Neural progenitor cell (in vitro differentiated cells): ENCODE measurements at regions not wholly inside any gene's neighbourhood (a gene's known extent, or its start where the extent isn't known, plus 50 kb on each side); places are given as distances from the start of the nearest gene placed in this dataset.

Experiments
- DNase-seq: peaks from one replicate; pipeline ENCODE4 v3.0.0-alpha.2; 2016; ENCODE audit warnings: low spot score
- H2AFZ ChIP-seq: fragments of 200-600 bp; sonication (generic); replicated peaks from 2 replicates; pipeline ENCODE4 v1.6.1; 2016; ENCODE audit warnings: antibody characterized with exemption
- H3F3A ChIP-seq: fragments of 200-600 bp; sonication (generic); 2 replicates; pipeline ENCODE4 v1.6.1; 2016; ENCODE audit warnings: antibody characterized with exemption, low read depth
- H3K27ac ChIP-seq: fragments of 200-600 bp; sonication (generic); 2 replicates; pipeline ENCODE4 v1.5.1; 2016; ENCODE audit warnings: mild to moderate bottlenecking
- H3K27me3 ChIP-seq: fragments of 200-600 bp; sonication (generic); 2 replicates; pipeline ENCODE4 v1.6.1; 2016; ENCODE audit warnings: mild to moderate bottlenecking, moderate library complexity
- H3K36me3 ChIP-seq: fragments of 200-600 bp; sonication (generic); 2 replicates; pipeline ENCODE4 v1.5.1; 2016
- H3K4me1 ChIP-seq: fragments of 200-600 bp; sonication (generic); 2 replicates; pipeline ENCODE4 v1.6.1; 2016; ENCODE audit warnings: mixed run types
- H3K4me2 ChIP-seq: fragments of 200-600 bp; sonication (generic); 2 replicates; pipeline ENCODE4 v1.6.1; 2016
- H3K4me3 ChIP-seq: fragments of 200-600 bp; sonication (generic); 2 replicates; pipeline ENCODE4 v1.5.1; 2016
- H3K79me2 ChIP-seq: fragments of 200-600 bp; sonication (generic); 2 replicates; pipeline ENCODE4 v1.6.1; 2016; ENCODE audit warnings: low read depth
- H3K9ac ChIP-seq: fragments of 200-600 bp; sonication (generic); 2 replicates; pipeline ENCODE4 v1.6.1; 2016
- H3K9me3 ChIP-seq: fragments of 200-600 bp; sonication (generic); 2 replicates; pipeline ENCODE4 v1.5.1; 2016; ENCODE audit warnings: low read depth
- H4K20me1 ChIP-seq: fragments of 200-600 bp; sonication (generic); 2 replicates; pipeline ENCODE4 v1.6.1; 2016; ENCODE audit warnings: low read depth
- H3K27ac Mint-ChIP-seq: 3 replicates; pipeline ENCODE4 v1.8.0; 2021; ENCODE audit warnings: mixed read lengths
- H3K27me3 Mint-ChIP-seq: 2 replicates; pipeline ENCODE4 v1.8.0; 2022; ENCODE audit warnings: low read depth, mild to moderate bottlenecking, inconsistent platforms, moderate library complexity, mixed read lengths; ENCODE audit not compliant: insufficient read depth
- H3K36me3 Mint-ChIP-seq: 3 replicates; pipeline ENCODE4 v1.8.0; 2021; ENCODE audit warnings: mixed read lengths
- H3K4me1 Mint-ChIP-seq: 3 replicates; pipeline ENCODE4 v1.8.0; 2021; ENCODE audit warnings: mixed read lengths
- H3K4me3 Mint-ChIP-seq: 3 replicates; pipeline ENCODE4 v1.8.0; 2021; ENCODE audit warnings: mild to moderate bottlenecking, moderate library complexity, mixed read lengths
- H3K9me3 Mint-ChIP-seq: 3 replicates; pipeline ENCODE4 v1.8.0; 2020; ENCODE audit warnings: mixed read lengths
- CTCF ChIP-seq: fragments of 200-600 bp; sonication (generic); IDR thresholded peaks from 2 replicates; pipeline ENCODE4 v1.5.1; 2017; ENCODE audit warnings: antibody characterized with exemption, mild to moderate bottlenecking
- EZH2 ChIP-seq: fragments of 200-600 bp; sonication (generic); IDR thresholded peaks from 2 replicates; pipeline ENCODE4 v1.6.1; 2017; ENCODE audit warnings: antibody characterized with exemption, mild to moderate bottlenecking, moderate library complexity
- EZH2phosphoT487 ChIP-seq: fragments of 200-600 bp; sonication (generic); IDR thresholded peaks from 2 replicates; pipeline ENCODE4 v1.6.1; 2017; ENCODE audit warnings: antibody characterized with exemption

GRCh38 chr4:23212558-23212957 lies 519.8 kb downstream of the GBA3 start:
- H3K9me3 ChIP-seq = no peaks in the 10 kb centered on the region
- H3K4me3 ChIP-seq = no peak overlapping the region
- no peak overlapping the region for H3K9ac ChIP-seq
- no peak overlapping the region for H2AFZ ChIP-seq
- H3K4me3 Mint-ChIP-seq = no peak overlapping the region
- no peaks in the 10 kb centered on the region for H3K27me3 ChIP-seq
- no peak overlapping the region for H3K4me2 ChIP-seq
- no peak overlapping the region for H3K27ac ChIP-seq
- DNase-seq = no peak
- no peaks in the 10 kb centered on the region for H3K27me3 Mint-ChIP-seq
- no peaks in the 10 kb centered on the region for H4K20me1 ChIP-seq
- H3K4me1 ChIP-seq = peaks cover 10% of the 10 kb centered on the region
- peaks cover 5% of the 10 kb centered on the region for H3K4me1 Mint-ChIP-seq
- no peak overlapping the region for H3K27ac Mint-ChIP-seq
- peaks cover 5% of the 10 kb centered on the region for H3K9me3 Mint-ChIP-seq
- no peaks in the 10 kb centered on the region for H3K79me2 ChIP-seq
- no peak for TF ChIP-seq EZH2phosphoT487
- TF ChIP-seq EZH2 = no peak
- TF ChIP-seq CTCF = no peak
- H3K36me3 Mint-ChIP-seq = no peaks in the 10 kb centered on the region
- H3K36me3 ChIP-seq = no peaks in the 10 kb centered on the region
- no peaks in the 10 kb centered on the region for H3F3A ChIP-seq

DNA sequence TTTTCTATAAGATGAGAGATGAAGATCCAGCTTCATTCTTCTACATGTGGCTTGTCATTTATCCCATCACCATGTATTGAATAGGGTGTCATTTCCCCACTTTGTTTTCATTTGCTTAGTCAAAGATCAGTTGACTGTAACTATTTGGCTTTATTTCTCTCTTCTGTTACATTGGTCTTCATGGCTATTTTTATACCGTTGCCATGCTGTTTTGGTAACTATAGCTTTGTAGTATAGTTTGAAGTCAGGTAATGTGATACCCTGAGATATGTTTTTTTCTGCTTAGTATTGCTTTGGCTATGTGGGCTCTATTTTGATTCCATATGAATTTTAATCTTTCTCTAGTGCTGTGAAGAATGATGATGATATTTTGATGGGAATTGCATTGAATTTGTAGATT lies 514.3 kb downstream of the GBA3 start:
- Histone ChIP-seq H3K9me3 (peaks cover 7% of the 10 kb centered on the region), H3K79me2 (no peaks in the 10 kb centered on the region), H3K27ac (no peak overlapping the region), H3K36me3 (no peaks in the 10 kb centered on the region), H3K4me2 (no peak overlapping the region), H3K4me1 (peaks cover 10% of the 10 kb centered on the region), H2AFZ (no peak overlapping the region), H3F3A (no peaks in the 10 kb centered on the region), H3K9ac (no peak overlapping the region), H3K4me3 (no peak overlapping the region), H3K27me3 (no peaks in the 10 kb centered on the region), H4K20me1 (no peaks in the 10 kb centered on the region)
- peaks cover 31% of the 10 kb centered on the region for H3K9me3 Mint-ChIP-seq
- no peak for DNase-seq
- H3K27me3 Mint-ChIP-seq = no peaks in the 10 kb centered on the region
- H3K36me3 Mint-ChIP-seq = no peaks in the 10 kb centered on the region
- no peaks in the 10 kb centered on the region for H3K4me1 Mint-ChIP-seq
- H3K27ac Mint-ChIP-seq = no peak overlapping the region
- H3K4me3 Mint-ChIP-seq = no peak overlapping the region
- TF ChIP-seq EZH2 (no peak), EZH2phosphoT487 (no peak), CTCF (no peak)

DNA sequence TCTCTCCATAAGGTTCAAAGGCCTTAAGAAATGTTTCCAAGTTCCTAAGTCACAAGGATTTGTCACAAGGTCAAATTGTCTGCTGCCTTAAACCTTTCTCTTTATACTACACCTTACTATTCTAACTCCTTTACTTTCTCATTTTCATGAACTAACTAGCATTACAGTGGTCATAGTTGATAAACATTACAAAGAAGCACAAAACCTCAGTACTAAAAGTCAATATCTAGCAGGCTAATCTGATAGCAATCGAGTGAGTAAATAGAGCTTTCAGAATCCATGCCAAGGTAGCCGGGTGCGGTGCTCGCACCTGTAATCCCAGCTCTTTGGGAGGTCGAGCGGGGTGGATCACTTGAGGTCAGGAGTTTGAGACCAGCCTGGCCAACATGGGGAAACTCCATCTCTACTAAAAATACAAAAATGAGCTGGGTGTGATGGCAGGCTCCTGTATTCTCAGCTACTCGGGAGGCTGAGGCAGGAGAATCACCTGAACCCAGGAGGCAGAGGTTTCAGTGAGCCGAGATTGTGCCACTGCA lies 510.0 kb downstream of the GBA3 start:
- TF ChIP-seq EZH2phosphoT487 = no peak
- no peak for TF ChIP-seq CTCF
- no peak for TF ChIP-seq EZH2
- Histone ChIP-seq H3K9me3 (peaks cover 7% of the 10 kb centered on the region), H3F3A (no peaks in the 10 kb centered on the region), H4K20me1 (no peaks in the 10 kb centered on the region), H3K4me3 (no peak overlapping the region), H3K4me1 (no peaks in the 10 kb centered on the region), H3K27ac (no peak overlapping the region), H3K79me2 (no peaks in the 10 kb centered on the region), H3K9ac (no peak overlapping the region), H3K4me2 (no peak overlapping the region), H3K27me3 (no peaks in the 10 kb centered on the region), H3K36me3 (no peaks in the 10 kb centered on the region), H2AFZ (no peak overlapping the region)
- peaks cover 11% of the 10 kb centered on the region for H3K4me1 Mint-ChIP-seq
- H3K4me3 Mint-ChIP-seq = no peak overlapping the region
- DNase-seq = no peak
- H3K27ac Mint-ChIP-seq = no peak overlapping the region
- no peaks in the 10 kb centered on the region for H3K36me3 Mint-ChIP-seq
- H3K9me3 Mint-ChIP-seq = peaks cover 34% of the 10 kb centered on the region
- no peaks in the 10 kb centered on the region for H3K27me3 Mint-ChIP-seq
